Muscle of arm (tissue), 1 donor: ENCODE measurements at regions not wholly inside any gene's neighbourhood (a gene's known extent, or its start where the extent isn't known, plus 50 kb on each side); places are given as distances from the start of the nearest gene placed in this dataset.
"Not testable (repeated sequence)": the region's sequence is repeated elsewhere in the genome, so short reads cannot be mapped to it uniquely, and the experiment has no call there.

Source experiments
- DNase-seq: peaks from one replicate; pipeline ENCODE4 v3.0.0-alpha.2; 2013

DNA sequence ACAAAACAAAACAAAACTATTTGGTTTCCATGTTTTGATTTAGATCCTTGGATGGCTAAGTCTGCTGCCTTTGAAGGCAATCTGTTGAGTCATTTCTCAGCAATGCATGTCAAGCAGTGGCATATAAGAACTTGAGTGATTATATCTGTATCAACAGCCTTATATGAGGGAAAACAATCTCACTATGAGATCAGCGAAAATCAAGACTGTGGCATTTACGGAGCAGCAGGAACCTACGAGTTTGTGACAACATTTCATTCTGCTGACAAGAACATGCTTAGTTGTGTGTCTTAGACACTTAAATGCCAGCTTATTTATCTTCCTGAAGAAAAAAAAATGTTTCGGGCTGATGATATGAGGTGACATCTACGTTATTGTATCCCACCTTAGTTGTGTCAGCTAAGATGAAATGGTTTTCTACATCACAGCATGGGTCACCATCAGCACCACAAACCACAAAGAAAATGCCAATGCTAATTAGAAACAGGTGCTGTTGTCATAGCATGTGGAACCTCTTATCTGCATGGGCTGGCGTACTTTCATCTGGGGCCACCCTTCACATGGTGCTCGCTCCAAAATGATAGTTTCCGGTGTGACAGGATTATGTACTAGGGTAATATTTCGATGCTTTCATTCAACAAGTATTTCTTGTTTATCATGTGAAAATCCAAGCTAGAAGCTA is 1085.5 kb downstream of the SORCS1 start:
- DNase-seq, result no peak

GRCh38 chr10:106076496-106076895 is 1088.0 kb downstream of the SORCS1 start:
- DNase-seq, result no peak

DNA sequence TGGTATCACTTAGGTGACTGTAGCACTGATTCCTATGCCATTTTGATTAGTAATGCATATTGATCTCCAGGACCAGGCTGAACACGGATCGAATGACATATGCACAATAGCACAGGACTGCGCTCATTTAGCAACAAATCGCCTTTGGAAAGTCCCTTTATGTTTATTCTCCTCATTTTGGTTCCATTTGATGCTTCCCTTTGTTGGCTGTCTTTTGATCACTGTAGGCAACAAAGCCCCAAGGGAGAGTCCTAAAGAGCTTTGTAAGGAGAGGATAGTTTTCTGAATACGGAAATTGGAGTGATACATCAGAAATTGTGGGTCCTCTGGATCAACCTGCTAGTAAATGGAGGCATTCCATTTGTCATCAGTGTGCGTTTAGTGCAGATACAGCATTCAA is 1111.4 kb downstream of the SORCS1 start:
- DNase-seq, result no peak

DNA sequence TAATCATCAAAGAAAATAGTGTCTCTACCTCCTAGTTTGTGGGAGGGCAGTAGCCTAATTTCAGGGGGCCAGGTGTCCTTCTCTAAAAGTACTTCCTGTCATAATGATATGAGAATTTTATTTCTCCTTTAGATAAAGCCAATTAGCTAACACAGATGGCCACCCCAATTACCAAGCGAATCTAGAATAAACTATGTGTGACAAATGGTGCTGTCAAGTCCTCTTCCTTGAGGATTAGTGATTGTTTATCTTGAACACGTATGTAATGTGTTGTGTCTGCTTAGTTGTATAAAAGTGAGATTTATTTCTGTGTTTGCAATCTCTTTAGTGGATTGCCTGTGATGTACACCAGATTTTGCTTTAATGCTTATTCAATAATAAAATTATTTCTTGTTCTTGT is 1120.0 kb downstream of the SORCS1 start:
- DNase-seq, result no peak

GRCh38 chr10:106043863-106044262 is 1120.6 kb downstream of the SORCS1 start:
- DNase-seq, result peak; percentile 23

DNA sequence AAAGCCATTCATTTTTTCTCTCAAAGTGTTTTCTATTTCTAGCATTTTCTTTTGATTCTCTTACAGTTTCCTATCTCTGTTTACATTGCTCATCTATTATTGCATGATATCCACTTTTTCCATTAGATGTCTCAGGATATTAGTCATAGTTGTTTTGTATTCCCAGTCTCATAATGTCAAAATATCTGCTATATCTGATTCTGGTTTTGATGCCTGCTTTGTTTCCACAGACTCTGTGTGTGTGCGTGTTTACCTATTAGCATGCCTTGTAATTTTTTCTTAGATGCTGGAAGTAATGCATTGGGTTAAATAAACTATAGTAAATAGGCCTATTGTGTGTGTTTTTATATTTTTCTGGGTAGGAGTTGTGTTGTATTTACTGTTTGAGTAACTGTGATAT is 1126.3 kb downstream of the SORCS1 start:
- DNase-seq, result no peak

DNA sequence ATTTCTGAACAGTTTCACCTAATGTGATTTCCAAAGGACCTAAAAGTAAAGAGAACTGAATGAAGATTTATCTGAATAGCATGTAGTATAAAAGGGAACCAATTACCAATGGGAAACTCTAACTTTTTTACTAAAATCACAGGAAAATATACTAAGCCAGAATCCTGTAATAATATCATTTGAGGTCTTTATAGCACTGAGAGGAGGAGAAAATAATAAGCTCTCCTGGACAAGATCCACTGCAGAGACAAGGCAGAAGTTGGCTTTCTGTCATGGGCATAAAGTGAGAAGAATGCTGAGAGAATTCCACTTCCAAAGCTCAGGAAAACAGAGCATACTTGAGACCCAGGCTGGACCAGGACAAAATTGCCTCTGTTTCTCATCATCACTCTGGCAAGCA is 1131.4 kb downstream of the SORCS1 start:
- DNase-seq, result no peak

GRCh38 chr10:106032450-106033002 is 1132.0 kb downstream of the SORCS1 start:
- DNase-seq, result no peak

DNA sequence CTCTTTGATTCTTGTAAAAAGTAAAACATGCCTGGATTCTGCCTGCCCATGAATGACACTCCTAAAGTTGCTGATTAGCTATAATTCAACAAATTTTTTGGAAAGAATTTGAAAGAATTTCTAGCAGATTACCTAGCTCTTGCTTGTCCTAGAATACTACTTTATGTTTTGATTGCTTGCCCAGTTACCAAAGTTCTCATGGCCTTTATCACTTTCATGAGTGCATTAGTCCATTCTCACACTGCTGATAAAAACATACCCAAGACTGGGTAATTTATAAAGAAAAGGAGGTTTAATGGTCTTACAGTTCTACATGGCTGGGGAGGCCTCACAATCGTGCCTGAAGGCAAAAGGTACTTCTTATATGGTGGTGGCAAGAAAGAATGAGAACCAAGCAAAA is 1137.3 kb downstream of the SORCS1 start:
- no peak for DNase-seq

DNA sequence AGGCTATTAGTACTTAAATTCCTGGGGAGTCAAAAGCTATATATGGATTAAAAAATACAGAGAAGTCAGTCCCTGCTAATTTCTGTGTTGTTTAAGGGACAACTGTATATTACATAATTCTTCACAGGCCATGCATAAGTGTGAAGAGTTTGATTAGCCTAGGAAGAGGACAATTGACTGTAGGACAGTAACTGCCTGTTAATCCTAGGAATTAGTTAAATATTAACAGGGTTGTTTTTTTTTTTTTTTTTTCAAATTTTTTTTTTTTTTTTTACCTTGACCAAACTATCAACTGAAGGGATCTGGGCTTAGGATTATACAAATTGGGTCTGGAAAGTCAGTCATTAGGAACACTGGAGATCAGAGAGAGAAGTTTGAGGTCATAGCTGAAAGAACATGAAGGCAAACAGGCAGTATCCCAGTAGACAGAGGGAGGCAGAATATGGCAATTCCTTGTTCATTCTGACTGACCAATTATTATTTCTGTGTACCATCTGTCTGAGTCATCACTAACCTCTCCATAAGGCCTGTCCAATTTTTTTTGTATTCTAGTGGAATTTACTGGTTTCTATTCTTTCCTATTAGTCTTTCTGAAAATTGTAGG is 1139.2 kb downstream of the SORCS1 start:
- no peak for DNase-seq

GRCh38 chr10:106023329-106023728 is 1141.2 kb downstream of the SORCS1 start:
- DNase-seq, result no peak

- not testable (repeated sequence) for DNase-seq
These were observed 1144.9 kb downstream of the SORCS1 start for GRCh38 chr10:106019559-106019958.

DNA sequence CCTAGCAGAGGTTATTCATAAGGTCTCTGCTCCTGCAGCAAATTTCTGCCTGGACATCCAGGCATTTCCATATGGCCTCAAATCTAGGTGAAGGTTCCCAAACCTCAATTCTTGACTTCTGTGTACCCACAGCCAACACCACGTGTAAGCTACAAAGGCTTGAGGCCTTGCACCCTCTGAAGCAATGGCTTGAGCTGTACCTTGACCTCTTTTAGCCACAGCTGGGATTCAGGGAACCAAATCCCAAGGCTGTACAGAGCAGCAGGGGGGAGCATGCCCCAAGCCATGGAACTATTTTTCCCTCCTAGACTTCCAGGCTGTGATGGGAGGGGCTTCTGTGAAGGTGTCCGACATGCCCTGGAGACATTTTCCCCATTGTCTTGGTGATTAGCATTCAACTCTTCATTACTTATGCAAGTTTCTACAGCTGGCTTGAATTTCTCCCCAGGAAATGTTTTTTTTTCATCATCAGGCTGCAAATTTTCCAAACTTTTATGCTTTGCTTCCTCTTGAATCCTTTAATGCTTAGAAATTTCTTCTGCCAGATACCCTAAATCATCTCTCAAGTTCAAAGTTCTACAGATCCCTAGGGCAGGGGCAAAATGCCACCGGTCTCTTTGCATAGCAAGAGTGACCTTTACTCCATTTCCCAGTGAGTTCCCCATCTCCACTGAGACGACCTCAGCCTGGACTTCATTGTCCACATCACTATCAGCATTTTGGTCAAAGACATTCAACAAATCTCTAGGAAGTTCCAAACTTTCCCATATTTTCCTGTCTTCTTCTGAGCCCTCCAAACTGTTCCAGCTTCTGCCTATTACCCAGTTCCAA is 1148.9 kb downstream of the SORCS1 start:
- DNase-seq, result not testable (repeated sequence)

DNA sequence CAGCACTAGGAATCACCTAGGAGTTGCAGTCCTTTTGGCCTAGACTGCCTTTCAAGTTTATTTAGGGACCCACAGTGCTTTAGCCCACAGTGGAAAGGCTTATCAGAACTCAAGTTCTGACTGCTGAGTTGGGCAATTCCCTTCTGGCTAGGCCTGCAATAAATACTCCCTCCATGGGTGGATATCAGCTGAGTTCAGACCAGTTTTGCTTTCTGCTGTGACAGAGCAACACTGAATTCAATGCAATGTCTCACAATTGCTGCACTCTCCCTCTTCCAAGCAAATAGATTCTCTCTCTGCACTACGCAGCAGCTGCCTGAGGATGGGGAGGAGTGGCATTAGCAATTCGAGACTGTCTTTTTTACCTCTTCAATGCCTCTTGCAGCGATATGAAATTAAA is 1153.3 kb downstream of the SORCS1 start:
- no peak for DNase-seq

- DNase-seq, result no peak
These were observed 1163.8 kb downstream of the SORCS1 start for GRCh38 chr10:106000721-106001120.

- DNase-seq, result no peak
These were observed 1170.9 kb downstream of the SORCS1 start for GRCh38 chr10:105993609-105994008.

DNA sequence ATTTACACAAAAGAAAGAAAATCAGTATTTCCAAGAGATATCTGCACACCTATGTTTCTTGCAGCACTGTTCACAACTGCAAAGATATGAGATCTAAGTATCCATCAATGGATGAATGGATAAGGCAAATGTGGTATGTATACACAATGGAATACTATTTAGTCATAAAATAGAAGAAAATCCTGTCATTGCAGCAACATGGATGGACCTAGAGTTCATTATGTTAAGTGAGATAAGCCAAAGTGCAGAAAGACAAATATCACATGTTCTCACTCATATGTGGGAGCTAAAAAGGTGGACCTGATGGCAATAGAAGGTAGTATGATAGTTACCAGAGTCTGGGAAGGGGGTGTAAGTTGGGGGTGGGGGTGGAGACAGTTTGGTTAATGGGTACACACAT is 1171.6 kb downstream of the SORCS1 start:
- DNase-seq, result no peak

DNA sequence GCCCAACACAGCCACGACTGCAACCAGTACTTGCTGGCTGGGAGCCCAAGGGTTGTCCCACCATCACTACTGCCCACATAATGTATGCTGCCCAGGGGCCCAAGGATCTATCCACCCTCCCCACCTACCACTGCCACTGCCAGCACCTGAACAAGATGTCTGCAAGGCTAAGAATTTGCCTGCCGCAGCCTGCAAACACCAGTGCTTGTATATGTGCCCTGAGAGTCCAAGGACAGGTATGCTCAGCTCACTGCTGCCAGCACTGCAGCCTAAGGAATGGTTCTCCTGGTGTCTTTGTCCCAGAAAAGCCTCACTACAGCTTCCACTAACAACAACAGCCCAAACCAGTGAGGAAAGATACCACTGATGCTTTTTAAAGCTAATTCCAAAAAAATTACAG is 1174.0 kb downstream of the SORCS1 start:
- DNase-seq, result no peak

DNA sequence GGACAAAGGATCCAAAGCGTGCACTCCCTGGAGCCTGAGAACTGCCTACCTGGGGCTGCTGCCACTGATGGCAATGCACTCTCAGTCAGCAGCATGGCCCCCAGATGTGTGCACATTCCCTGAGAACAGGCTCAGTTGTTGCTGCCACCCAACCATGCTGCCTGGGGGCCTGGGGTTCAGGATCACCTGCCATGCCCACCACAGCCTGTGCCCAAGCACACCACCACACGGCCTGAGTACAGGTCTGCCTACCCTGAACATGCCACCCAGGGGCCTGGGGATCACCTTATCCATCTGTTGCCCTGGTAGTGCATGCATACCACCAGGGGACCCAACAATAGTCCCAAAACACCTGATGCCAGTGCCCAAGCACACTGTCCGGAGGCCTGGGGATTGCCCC is 1174.5 kb downstream of the SORCS1 start:
- DNase-seq, result no peak

DNA sequence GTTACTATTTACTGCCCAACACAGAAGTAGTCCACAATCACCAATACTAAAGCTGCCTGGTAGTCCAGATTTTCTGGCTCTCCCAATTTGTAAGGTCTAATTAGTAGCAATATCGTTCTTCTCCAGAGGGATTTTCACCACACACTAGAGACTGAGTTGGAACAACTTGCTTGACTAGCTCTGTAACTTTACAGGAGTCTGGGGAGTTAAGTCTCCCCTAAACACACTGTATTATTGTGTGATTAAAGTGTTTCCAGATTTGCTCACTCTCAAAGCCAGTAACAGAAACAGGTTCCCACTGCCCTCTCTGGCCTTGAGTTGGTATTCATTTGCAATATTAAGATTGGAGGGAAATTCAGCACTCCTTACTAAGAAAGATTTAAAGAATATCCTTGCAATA is 1175.7 kb downstream of the SORCS1 start:
- DNase-seq, result no peak

- DNase-seq, result peak; percentile 72
These were observed 1177.4 kb downstream of the SORCS1 start for GRCh38 chr10:105986912-105987635.

DNA sequence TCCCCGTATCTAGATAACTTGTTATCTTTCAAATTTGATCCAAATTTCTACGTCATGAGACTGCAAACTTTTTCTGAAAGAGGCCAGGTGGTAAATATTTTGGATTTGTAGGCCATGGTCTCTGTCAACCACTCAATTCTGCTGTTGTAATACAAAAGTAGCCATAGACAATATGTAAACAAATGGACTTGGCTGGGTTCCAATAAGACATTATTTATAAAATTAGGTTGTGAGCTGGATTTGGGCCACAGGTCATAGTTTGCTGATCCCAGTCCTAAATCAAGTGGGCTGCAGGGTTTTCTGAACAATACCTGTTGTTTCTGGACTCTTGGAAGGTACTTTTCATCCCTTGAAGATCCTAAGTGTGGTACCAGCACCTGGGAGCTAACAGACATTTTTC is 1178.0 kb downstream of the SORCS1 start:
- DNase-seq, result no peak
